ENCODE measurements at regions not wholly inside any gene's neighbourhood (a gene's known extent, or its start where the extent isn't known, plus 50 kb on each side); places are given as distances from the start of the nearest gene placed in this dataset.

DNA sequence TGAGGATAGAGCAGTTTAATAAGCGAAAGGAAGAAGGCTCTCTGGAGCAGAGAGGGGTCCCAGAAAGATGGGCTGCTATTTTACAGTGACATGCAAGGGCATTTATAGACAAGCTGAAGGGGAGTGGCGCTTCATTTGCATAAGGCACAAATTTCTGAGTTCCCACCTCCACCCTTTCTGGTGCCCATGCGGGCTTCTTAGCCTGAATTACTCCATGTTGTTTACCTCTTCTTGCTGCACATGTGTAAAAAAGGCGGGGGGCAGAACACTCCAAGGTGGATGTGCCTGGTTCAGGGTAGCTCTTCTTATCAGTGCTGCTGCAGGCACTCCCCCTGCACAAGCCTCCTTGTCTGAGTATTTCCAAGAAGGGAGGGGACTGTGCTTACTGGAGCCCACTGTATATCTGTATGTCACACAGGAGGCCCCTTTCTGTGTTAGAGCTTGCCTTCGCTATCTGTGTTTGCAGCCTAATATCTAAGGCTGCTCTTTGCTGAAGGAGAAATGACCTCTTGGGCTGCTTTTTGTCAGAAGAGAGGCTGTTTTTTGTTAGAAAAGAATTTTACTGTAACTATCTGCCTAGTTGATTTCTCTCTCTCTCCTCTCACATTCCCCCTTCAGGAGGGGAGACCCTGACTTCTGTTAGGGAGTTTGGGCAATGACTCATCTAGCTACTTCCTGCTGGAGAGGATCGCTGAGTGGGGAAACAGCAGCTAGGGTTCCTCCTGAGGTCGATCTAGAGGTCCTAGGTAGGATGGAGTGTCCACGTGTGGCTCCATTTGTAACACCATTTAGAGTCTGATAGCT lies 1057.0 kb upstream of the CNTN5 start:
- DNase-seq (ENCODE audit: low spot score), result no peak

DNA sequence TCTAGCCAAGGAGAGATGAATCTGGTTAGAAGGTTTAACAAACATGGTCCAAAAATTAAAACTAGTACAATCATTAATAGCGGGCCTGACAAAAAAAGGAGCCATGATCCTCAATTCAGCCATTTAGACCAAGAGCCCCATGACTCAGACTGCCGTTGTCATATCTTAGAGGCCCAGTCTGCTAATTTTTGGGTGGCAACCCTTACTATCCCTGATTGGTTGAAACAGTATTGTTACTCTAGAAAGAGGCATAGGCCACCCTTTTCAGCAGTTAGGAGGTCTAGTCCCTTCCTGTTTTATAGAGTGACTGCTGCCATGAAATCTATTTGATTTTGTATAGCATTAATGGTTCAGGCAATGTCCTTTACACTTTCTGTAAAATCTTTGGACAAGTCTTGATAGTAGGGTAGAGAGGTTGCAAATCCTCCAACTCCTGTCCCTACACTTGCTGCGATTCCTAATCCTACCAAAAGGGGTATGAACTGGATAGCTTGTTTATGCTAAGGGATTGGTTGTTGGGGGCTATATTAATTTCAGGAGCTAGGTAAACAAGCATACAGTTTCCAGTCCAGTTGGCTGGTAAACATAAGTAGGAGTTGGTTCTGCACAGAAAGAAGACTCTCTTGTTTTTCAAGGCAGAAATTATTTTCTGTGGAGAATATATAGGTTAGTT lies 1056.3 kb upstream of the CNTN5 start:
- DNase-seq (ENCODE audit: low spot score), result no peak

DNA sequence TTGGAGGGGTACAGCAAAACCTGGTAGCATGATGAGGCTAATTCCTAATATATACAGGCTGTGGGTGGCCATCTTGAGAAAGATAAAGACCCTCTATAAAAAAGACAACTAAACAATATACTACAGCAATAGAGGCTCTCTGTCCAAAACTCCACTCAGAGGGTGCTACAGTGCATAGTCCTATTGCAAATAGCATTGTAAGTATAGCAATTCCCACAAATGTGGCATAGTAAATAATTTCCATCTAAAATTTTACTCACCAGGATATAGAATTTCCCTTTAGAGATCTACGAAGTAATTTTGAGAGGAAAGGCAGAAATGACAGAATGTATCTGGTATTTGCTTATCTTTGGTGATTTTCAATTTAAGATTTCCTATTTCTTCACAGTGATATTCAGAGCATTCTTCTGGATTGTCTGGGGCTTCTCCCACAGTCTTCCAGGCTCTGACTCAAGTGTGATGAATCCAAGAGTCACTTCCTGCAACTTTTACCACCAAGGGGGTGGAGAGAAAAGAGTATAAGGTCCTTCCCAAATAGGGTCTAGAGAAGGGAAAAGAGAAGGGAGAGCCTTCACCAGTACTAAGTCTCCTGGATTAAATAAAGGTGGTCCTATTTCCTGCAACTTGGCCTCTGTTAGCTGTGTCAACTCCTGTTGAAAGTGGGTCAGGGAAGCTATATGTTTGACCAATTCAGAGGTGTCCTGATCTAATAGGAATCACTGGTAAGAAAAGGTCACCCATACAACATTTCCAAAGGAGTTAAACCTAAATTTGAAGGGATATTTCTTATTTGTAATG lies 1054.7 kb upstream of the CNTN5 start:
- no peak for DNase-seq (ENCODE audit: low spot score)

DNA sequence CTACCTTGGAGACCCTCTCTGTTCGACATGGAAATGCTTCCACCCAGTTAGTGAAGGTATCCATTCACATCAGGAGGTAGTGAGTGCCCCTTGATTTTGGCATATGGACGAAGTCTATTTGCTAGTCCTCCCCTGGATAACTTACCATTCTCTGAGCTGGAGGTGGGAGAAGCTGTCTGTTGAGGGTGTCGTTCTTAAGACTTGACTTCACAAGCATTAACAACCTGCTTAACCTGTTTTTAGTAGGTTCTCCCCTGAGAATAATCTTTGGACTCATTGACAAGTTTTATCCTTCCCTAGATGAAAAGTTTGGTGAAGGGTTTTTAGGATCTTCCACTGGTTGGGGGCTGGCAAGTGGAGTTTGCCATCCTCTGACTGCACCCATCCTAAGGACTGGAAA lies 1053.8 kb upstream of the CNTN5 start:
- DNase-seq (ENCODE audit: low spot score), result no peak

GRCh38 chr11:97968071-97968470 lies 1052.7 kb upstream of the CNTN5 start:
- no peak for DNase-seq (ENCODE audit: low spot score)

DNA sequence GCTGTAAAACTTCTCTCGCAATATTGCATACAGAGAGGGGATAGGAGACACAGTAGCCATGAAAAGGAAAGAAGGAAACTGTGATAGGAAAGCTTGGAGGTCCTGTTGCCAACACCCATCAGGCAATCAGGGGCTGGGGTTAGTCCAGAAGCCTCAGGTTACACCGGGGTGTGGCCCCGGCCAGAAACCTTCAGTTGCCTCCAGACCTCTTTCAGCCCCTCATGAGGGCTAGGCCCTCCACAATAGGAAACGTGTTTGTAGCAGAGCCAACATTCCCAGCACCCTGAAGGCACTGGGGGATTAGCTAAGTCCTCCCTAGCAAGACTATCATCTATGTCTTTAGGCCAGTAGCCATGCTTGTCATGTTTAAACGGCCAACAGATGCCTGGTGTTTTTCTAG lies 1048.0 kb upstream of the CNTN5 start:
- no peak for DNase-seq (ENCODE audit: low spot score)

GRCh38 chr11:97973352-97973857 lies 1047.3 kb upstream of the CNTN5 start:
- no peak for DNase-seq (ENCODE audit: low spot score)

DNA sequence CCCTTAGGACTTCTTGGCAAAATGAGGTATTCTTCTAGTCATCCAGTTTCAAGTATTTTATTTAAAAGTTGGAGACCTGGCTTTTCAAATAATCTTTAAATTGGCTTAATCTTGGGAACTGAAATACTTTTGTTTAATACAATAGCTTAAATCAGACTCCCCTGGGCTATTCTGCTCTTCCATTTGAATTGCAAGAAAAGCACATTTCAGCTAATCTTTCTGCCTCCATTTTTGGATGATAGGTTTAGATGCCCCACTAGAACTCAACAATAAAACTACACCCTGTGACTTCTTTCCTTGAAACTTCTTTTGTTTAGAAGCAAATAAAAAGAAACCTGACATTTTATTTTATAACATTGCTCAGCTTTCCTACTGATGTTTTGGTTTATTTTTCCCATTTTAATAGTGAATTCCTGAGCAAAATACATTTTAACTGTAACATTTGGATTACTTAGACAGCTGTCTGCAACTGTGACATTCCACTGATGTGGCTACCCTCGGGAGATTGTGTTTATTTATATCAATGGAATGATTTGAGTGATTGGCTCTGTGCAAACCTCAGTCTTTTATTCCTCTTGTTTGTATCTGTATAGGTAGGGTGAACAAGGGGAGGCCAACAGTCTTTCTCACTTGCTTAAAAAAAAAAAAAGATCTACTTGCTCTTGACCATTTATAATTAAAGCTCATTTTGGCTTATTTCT lies 1045.8 kb upstream of the CNTN5 start:
- no peak for DNase-seq (ENCODE audit: low spot score)

DNA sequence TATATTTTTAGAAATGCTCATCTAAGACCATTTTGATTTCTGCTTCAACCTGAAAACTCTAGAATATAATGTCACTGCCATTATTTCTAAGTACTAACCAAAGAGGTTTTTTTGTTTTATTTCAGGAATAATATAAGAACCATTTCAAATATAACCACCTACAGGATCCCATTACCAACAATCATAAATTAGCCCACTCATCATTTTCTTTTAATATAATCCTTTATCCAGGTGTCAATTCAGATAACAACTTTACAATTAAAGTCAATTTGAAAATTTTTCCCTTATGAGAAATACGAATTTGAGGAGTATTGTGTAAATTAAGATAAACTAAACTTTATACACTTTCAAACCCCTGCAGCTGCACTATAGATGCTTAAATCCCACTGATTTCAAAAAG lies 1043.0 kb upstream of the CNTN5 start:
- DNase-seq (ENCODE audit: low spot score), result no peak

DNA sequence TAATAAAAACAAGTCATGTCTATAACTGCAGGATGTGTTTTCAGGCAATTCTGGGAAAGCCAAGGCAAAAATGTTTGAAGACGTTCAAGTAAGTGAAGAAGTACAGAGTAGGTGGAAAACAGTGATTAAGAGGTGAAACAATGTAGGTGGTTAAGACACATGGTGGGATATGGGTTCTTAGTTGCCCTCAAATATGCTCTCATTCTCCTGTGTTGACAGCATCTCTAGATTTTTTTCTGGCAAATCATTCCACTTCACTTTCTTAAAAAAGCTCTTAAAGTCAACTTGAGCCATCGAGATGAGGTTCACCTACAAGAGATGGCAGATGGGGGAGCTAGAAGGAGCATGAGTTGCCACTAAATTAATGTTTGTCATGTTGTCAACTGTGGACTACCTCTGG lies 1041.0 kb upstream of the CNTN5 start:
- no peak for DNase-seq (ENCODE audit: low spot score)

GRCh38 chr11:97982512-97982911 lies 1038.2 kb upstream of the CNTN5 start:
- DNase-seq (ENCODE audit: low spot score), result no peak

DNA sequence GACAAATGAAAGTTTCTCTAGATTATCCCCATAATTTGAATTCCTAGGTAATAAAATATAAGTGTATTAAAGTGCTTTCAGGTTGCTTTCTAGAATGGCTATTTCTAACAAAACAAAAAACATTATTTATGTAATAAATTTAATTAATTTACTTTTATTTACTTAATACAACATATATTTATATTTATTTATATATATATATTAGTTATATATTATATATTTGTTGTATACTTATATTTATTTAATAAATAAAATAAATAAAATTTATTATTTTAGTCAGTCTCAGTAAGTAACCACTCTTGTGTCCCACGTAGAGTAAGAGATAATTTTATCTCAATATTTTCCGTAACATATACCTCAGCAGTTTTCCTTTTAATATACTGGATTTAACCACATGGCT lies 1031.6 kb upstream of the CNTN5 start:
- no peak for DNase-seq (ENCODE audit: low spot score)

GRCh38 chr11:97990162-97990920 lies 1030.4 kb upstream of the CNTN5 start:
- DNase-seq (ENCODE audit: low spot score), result no peak

- DNase-seq (ENCODE audit: low spot score), result no peak
Observed at GRCh38 chr11:97993562-97993961, 1027.2 kb upstream of the CNTN5 start.

GRCh38 chr11:97995874-97996273 lies 1024.9 kb upstream of the CNTN5 start:
- DNase-seq (ENCODE audit: low spot score), result no peak

DNA sequence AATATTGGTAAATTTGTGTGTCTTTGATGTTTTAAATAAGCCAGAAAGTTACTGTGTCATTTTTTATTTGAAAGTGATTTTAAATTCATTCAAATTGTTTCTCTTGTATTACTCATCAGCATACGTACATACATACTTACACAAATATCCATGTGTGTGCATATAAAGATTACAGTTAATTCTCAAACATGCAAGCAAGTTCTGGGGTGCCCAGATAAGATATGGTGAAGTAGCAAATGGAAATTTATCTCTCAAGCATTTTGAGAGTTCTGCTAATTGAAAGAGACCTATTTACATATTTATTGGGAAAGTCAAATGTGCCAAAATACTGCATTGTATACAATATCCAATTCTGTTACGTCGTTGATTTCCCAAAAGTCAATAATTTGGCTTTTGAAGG lies 1024.0 kb upstream of the CNTN5 start:
- DNase-seq (ENCODE audit: low spot score), result no peak

GRCh38 chr11:98003606-98004371 lies 1017.0 kb upstream of the CNTN5 start:
- DNase-seq (ENCODE audit: low spot score), result no peak

- DNase-seq (ENCODE audit: low spot score), result no peak
Observed at GRCh38 chr11:98007072-98007471, 1013.7 kb upstream of the CNTN5 start.

- no peak for DNase-seq (ENCODE audit: low spot score)
Observed at GRCh38 chr11:98027652-98028051, 993.1 kb upstream of the CNTN5 start.

- no peak for DNase-seq (ENCODE audit: low spot score)
Observed at GRCh38 chr11:98029832-98030231, 990.9 kb upstream of the CNTN5 start.

- DNase-seq (ENCODE audit: low spot score), result no peak
Observed at GRCh38 chr11:98036810-98037209, 983.9 kb upstream of the CNTN5 start.

Data from CD4-positive, alpha-beta T cell treated with Interleukin-2 at 100 ng/mL for 4 hours (primary cell).